ENCODE measurements at regions not wholly inside any gene's neighbourhood (a gene's known extent, or its start where the extent isn't known, plus 50 kb on each side); places are given as distances from the start of the nearest gene placed in this dataset.
"Not testable (repeated sequence)": the region's sequence is repeated elsewhere in the genome, so short reads cannot be mapped to it uniquely, and the experiment has no call there.

DNA sequence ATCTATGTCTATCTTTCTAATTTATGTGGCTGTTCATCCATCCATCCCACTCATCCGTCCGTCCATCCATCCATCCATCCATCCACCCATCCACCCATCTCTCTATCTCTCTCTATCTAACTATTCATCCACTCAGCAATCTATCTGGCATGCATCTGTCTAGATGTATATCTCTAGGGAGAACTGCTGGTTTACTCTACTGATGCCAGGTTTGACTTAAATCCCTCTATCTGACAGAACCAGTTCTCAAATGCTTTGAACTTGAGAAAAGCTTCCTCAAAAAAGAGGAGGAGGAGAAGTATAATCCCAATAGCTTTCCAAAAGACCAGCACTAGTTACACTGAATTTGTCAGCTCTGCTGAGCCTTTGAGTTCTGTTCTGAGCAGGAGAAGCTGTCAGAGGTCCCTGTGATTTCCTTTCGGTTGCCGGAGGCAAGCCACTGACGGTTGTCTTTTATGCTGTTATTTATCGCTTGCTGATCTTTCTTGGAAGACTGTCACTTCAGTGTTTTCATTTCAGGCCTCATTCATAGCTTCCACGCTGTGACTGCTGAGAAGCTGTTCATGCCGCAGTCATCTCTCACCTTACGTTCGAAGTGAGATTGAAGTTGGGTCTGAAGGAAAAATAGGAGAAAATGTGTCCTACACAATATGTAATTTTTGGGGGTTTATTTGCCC is 129.4 kb upstream of the UXS1 start:
- TF ChIP-seq, protein P1, sequence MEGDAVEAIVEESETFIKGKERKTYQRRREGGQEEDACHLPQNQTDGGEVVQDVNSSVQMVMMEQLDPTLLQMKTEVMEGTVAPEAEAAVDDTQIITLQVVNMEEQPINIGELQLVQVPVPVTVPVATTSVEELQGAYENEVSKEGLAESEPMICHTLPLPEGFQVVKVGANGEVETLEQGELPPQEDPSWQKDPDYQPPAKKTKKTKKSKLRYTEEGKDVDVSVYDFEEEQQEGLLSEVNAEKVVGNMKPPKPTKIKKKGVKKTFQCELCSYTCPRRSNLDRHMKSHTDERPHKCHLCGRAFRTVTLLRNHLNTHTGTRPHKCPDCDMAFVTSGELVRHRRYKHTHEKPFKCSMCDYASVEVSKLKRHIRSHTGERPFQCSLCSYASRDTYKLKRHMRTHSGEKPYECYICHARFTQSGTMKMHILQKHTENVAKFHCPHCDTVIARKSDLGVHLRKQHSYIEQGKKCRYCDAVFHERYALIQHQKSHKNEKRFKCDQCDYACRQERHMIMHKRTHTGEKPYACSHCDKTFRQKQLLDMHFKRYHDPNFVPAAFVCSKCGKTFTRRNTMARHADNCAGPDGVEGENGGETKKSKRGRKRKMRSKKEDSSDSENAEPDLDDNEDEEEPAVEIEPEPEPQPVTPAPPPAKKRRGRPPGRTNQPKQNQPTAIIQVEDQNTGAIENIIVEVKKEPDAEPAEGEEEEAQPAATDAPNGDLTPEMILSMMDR (conservative IDR thresholded peaks at IDR 0.05; ENCODE audit: low read length), result no peak
- no peak for DNase-seq (ENCODE audit: low read depth)
- no peak overlapping the region for H3K4me3 ChIP-seq (ENCODE audit: low read length)

DNA sequence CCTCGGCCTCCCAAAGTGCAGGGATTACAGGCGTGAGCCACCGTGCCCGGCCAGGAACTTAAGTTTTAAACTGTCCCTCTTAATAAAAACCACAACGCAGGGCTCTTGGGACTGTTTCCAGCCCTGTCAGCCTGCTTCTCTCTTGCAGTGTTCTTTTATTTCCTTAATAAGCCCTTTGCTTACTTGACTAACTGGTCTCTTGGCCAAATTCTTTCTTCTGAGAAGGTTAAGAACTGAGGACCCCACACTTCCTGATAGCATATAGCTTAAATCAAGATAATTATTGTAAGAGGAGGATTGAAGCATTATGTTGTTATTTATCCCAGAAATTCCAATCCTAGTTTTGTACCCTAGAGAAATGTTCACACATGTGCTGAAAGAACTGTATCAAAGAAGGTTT is 128.2 kb upstream of the UXS1 start:
- TF ChIP-seq, protein P1 (conservative IDR thresholded peaks at IDR 0.05; ENCODE audit: low read length), result no peak
- H3K4me3 ChIP-seq (ENCODE audit: low read length), result no peak overlapping the region
- DNase-seq (ENCODE audit: low read depth), result no peak

DNA sequence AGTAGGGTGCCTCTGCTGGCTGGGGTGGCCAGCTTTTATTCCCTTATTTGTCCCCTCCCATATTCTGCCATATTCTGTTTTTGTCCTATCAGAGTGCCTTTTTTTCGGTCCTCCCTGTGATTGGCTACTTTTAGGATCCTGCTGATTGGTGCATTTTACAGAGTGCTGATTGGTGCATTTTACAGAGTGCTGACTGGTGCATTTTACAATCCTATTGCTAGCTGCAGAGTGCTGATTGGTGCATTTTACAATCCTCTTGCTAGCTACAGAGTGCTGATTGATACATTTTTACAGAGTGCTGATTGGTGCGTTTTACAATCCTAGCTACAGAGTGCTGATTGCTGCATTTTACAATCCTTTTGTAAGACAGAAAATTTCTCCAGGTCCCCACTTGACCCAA is 126.3 kb upstream of the UXS1 start:
- DNase-seq (ENCODE audit: low read depth); H3K4me3 ChIP-seq (ENCODE audit: low read length): not testable (repeated sequence)

DNA sequence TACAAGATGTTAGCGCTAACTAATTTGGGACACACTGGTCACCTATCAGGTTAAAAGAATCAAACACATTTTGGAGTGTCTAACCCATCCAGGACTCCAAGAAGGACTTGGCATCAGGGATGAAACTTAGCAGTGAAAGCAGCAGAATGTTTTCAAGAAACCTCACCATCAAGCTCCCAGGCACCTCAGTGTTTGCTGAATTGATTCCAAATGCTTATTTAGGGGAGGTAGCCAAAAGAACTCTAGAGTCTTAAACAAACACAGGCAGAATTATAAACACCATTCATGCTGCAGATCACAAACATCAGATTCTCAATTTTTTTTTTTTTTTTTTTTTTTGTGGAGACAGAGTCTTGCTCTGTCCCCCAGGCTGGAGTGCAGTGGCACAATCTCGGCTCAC is 122.8 kb upstream of the UXS1 start:
- TF ChIP-seq, protein P1 (conservative IDR thresholded peaks at IDR 0.05; ENCODE audit: low read length), result no peak

DNA sequence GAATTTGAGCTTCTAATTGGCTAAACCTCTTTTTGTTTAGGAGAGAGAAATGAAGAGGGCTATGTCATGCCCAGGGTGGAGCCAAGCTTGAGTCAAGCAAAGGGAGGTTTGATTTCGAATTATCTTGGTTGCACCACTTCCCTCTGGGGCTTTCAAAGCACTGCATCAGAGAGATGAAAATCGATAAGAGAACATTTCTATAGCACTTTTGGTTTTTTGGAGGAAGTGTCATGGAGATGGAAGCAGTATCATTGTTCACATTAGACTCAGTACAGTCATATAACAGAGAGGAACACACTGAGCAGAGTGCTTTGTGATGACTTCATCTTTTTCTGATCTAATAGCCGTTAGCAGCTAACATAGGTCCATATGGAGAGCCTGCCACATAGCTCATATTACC is 120.3 kb upstream of the UXS1 start:
- TF ChIP-seq, protein P1 (conservative IDR thresholded peaks at IDR 0.05; ENCODE audit: low read length), result no peak
- H3K4me3 ChIP-seq (ENCODE audit: low read length), result no peak overlapping the region
- no peak for DNase-seq (ENCODE audit: low read depth)

More for the DNA sequence above, 122.8 kb upstream of the UXS1 start:
- no peak overlapping the region for H3K4me3 ChIP-seq (ENCODE audit: low read length)
- DNase-seq (ENCODE audit: low read depth), result no peak

DNA sequence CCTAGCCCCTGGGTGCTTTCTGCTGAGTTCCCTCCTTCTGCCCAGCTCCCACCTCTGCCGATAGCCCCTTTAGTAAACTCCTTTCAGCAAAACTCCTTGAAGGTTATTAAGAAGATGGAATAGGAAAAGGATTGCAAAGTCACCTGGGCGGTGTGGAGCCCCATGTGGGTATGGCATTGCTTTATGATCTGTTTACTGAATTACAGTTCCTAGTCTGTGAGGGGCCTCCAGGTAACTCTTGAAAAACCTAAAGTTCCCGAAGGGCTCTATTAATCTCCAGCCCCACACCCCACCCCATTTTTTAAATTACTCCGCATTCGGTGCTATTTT is 116.9 kb upstream of the UXS1 start:
- TF ChIP-seq, protein P1 (conservative IDR thresholded peaks at IDR 0.05; ENCODE audit: low read length), result no peak
- no peak for DNase-seq (ENCODE audit: low read depth)
- no peak overlapping the region for H3K4me3 ChIP-seq (ENCODE audit: low read length)

DNA sequence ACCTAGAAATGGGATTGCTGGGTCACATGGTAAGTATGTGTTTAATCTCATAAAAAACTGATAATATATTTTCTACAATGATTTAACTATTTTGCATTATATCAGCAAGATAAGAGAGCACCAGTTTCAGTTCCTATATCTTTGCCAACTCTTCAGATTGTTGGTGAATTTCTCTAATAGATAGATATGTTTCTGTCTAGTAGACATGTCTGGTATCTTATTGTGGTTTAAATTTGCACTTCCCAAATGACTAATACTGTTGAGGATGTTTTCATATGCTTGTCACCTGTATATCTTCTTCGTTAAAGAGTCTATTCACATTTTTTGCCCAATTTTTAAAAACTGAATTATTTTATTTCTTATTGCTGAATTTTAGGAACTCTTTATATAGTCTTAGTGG is 113.8 kb upstream of the UXS1 start:
- DNase-seq (ENCODE audit: low read depth), result no peak
- no peak overlapping the region for H3K4me3 ChIP-seq (ENCODE audit: low read length)
- TF ChIP-seq, protein P1 (conservative IDR thresholded peaks at IDR 0.05; ENCODE audit: low read length), result no peak

DNA sequence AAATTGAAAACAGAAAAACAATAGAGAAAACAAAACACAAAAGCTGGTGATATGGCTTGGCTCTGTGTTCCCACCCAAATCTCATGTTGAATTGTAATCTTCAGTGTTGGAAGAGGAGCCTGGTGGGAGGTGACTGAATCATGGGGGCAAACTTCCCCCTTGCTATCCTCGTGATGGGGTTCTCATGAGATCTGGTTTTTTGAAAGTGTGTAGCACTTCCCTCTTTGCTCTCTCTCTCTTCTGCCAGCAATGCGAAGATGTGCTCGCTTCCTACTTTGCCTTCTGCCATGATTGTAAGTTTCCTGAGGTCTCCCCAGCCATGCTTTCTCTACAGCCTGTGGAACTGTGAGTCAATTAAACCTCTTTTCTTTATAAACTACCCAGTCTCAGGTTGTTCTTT is 112.3 kb upstream of the UXS1 start:
- TF ChIP-seq, protein P1 (conservative IDR thresholded peaks at IDR 0.05; ENCODE audit: low read length), result no peak
- no peak overlapping the region for H3K4me3 ChIP-seq (ENCODE audit: low read length)
- no peak for DNase-seq (ENCODE audit: low read depth)
